Transverse colon (tissue), 4 donors: ENCODE measurements at regions not wholly inside any gene's neighbourhood (a gene's known extent, or its start where the extent isn't known, plus 50 kb on each side); places are given as distances from the start of the nearest gene placed in this dataset.

Source experiments
- CTCF ChIP-seq, 5 experiments: fragments of 200-600 bp in 3 of 5; fragments of 450-650 bp in 2 of 5; sonication (generic) in 3 of 5; IDR thresholded peaks; 1 replicate in 2 of 5; 2 replicates in 3 of 5; pipeline ENCODE4 v1.5.1; 2016 to 2017; ENCODE audit warnings: antibody characterized with exemption in 5 of 5, inconsistent platforms in 3 of 5, mild to moderate bottlenecking in 2 of 5, moderate library complexity in 1 of 5
- POLR2A ChIP-seq: fragments of 450-650 bp; IDR thresholded peaks from one replicate; pipeline ENCODE4 v1.6.1; 2016; ENCODE audit warnings: antibody characterized with exemption, mild to moderate bottlenecking, moderate library complexity
- POLR2AphosphoS5 ChIP-seq, 3 donors: sonication (generic); formaldehyde crosslinking; IDR thresholded peaks; one replicate each; pipeline ENCODE4 v1.6.1; 2016; ENCODE audit warnings: antibody characterized with exemption in 3 of 3

DNA sequence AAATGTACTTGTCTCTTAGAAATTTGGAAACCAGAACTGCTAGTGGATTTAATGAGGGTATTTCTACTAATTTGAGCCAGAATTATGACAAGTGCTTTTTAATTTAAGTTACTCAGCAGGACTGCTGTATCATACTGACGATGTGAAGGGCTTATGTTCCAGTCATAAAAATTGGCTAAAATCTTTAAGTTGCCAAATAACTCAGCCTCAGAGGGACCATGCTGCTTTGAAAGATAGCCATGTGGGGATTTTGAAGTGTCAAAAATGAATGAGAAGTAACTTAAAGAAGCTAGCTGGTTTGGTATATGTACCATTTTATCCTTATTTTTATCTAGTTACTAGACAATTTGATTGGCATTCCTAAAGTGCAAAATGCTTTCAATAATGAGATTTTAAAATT lies 545.0 kb downstream of the DIPK2A start:
- TF ChIP-seq CTCF (IDR thresholded peaks at IDR 0.05) (no peak), POLR2A (no peak), POLR2AphosphoS5 (IDR thresholded peaks at IDR 0.05) (no peak)
